ENCODE measurements at regions not wholly inside any gene's neighbourhood (a gene's known extent, or its start where the extent isn't known, plus 50 kb on each side); places are given as distances from the start of the nearest gene placed in this dataset.

DNA sequence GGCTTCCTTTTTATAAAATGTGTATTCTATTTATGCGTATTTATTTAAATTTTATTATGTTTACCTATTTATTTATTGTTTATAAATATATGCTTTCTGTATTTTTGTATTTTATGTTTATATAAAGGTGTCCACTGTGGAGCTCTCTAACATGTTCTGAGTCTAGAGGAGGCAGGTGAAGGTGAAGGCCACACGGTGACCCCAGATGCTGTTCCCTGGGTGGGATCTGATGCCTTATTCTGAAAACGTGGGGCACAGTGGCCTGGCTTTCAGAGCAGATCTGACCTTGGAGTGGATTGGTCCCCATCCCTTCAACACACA, 104.7 kb upstream of the SLC7A14 start:
- Histone ChIP-seq H3K27me3 (ENCODE audit: control insufficient read depth in 2 of 2, insufficient read depth in 2 of 2, low read length in 2 of 2) (no peaks in the 10 kb centered on the region), H2AFZ (ENCODE audit: low read depth, low read length) (peak overlapping the region; percentile 80), H3K9me1 (ENCODE audit: control insufficient read depth, insufficient read depth, low read length) (no peaks in the 10 kb centered on the region), H4K20me1 (replicated peaks; ENCODE audit: control insufficient read depth, insufficient read depth, low read length) (no peaks in the 10 kb centered on the region), H3K4me1 (replicated peaks in 1 of 2; ENCODE audit: control insufficient read depth in 2 of 2, insufficient read depth in 2 of 2, low read length in 2 of 2) (peaks cover 12 to 19% of the 10 kb centered on the region in 2 experiments), H3K36me3 (ENCODE audit: control insufficient read depth, insufficient read depth, low read length) (no peaks in the 10 kb centered on the region), H3K27ac (ENCODE audit: extremely low read depth, low read depth, low read length) (no peak overlapping the region), H3K4me2 (ENCODE audit: insufficient read depth, low read length) (no peak overlapping the region), H3K4me3 (no peak overlapping the region), H3K9ac (ENCODE audit: insufficient read depth in 1 of 2, low read depth in 2 of 2, low read length in 2 of 2) (peak overlapping the region in 1 of 2 experiments; percentile 63; a peak in 1 of 4 replicates), H3K9me3 (replicated peaks; ENCODE audit: control insufficient read depth, insufficient read depth, low read depth, low read length) (no peaks in the 10 kb centered on the region), H3K79me2 (ENCODE audit: control insufficient read depth, insufficient read depth, low read length) (no peaks in the 10 kb centered on the region)
- DNase-seq (ENCODE audit: extremely low read depth in 1 of 4, low spot score in 3 of 4) (no peak), FAIRE-seq (no peak), ATAC-seq (peak; percentile 75)
- in situ Hi-C loops (cut with MboI) (loop anchor here (5.0 to 10.0 kb wide), 2 partner anchors 117 to 266 kb away; no protein-coding TSS in a partner anchor), intact Hi-C loops (cut with micrococcal nuclease) (loop anchor here (1.0 to 10.0 kb wide), 6 partner anchors 68 to 276 kb away; no protein-coding TSS in a partner anchor)
- WGBS (ENCODE audit: insufficient coverage, low coverage, missing lambda C conversion rate) = 5% methylated on average over 3 of the region's 3 CpGs
- no peak for TF ChIP-seq KLF16 (IDR thresholded peaks at IDR 0.05)
- TF ChIP-seq, protein P1, sequence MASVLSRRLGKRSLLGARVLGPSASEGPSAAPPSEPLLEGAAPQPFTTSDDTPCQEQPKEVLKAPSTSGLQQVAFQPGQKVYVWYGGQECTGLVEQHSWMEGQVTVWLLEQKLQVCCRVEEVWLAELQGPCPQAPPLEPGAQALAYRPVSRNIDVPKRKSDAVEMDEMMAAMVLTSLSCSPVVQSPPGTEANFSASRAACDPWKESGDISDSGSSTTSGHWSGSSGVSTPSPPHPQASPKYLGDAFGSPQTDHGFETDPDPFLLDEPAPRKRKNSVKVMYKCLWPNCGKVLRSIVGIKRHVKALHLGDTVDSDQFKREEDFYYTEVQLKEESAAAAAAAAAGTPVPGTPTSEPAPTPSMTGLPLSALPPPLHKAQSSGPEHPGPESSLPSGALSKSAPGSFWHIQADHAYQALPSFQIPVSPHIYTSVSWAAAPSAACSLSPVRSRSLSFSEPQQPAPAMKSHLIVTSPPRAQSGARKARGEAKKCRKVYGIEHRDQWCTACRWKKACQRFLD (CRISPR knock-in tag; IDR thresholded peaks at IDR 0.05) = 0 out of 2 replicates have a peak, but pooled peaks have one; percentile 2
- no TSS peak for BruUV-seq (replicated peaks)
- POLR2A ChIA-PET = interaction anchor here (0.6 to 1.7 kb wide), 3 partner anchors 8 to 33 kb away, joined by 3 to 8 read pairs (median 3); no protein-coding TSS in a partner anchor
- CTCF ChIA-PET (ENCODE audit: low intra/inter-chr PET ratio) = interaction anchor here (0.7 to 1.2 kb wide), 2 partner anchors 110 to 192 kb away, joined by 3 read pairs; no protein-coding TSS in a partner anchor

Measured in K562 (cell line).